Brain microvascular endothelial cell (primary cell): ENCODE measurements at regions not wholly inside any gene's neighbourhood (a gene's known extent, or its start where the extent isn't known, plus 50 kb on each side); places are given as distances from the start of the nearest gene placed in this dataset.

Source experiments
- DNase-seq: peaks from one replicate; pipeline ENCODE4 v3.0.0-alpha.2; 2020
- H3K27ac ChIP-seq: fragments of 250-450 bp; sonication (Bioruptor Pico); 2 replicates; pipeline ENCODE4 v1.5.1; 2020; ENCODE audit warnings: mild to moderate bottlenecking, moderate library complexity
- H3K27me3 ChIP-seq: fragments of 250-450 bp; sonication (Bioruptor Pico); replicated peaks from 2 replicates; pipeline ENCODE4 v1.5.1; 2020; ENCODE audit warnings: mild to moderate bottlenecking
- H3K36me3 ChIP-seq: fragments of 250-450 bp; sonication (Bioruptor Pico); replicated peaks from 2 replicates; pipeline ENCODE4 v1.5.1; 2020; ENCODE audit warnings: mild to moderate bottlenecking
- H3K4me3 ChIP-seq: 2 replicates; pipeline ENCODE4 v1.5.1; 2011; ENCODE audit warnings: low read depth, mild to moderate bottlenecking, control low read depth, low read length, moderate library complexity
- in situ Hi-C: cut with HindIII; loops from 2 replicates; pipeline ENCODE4 v1.10.0; 2017; ENCODE audit warnings: low sequenced_read_pairs, low pct_ligation_motif_present
- TF ChIP-seq, protein P1 (sequence below): IDR thresholded peaks from 2 replicates; pipeline ENCODE4 v1.5.1; 2011; ENCODE audit warnings: low read depth, mild to moderate bottlenecking, moderate library complexity, low read length, control low read depth, inconsistent platforms; ENCODE audit errors: missing control alignments

DNA sequence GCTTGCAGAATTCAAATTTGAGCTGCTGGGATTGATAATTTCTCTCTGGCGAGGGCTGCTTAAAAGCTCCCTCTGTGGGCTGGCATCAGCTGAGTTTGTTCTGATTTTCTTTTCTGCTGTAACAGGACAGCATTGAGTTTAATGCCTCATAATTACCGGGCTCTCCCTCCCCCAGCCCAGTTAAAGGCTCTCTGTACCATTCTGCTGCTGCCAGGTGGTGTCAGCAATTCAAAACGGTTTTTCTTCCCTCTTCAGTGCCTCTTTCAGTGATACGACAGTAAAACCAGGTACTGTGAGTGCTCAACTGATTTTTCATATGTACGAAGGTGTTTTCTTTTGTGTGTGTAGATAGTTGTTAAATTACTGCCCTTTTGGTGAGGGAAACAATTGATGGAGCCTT is 509.3 kb upstream of the CTNND2 start:
- no peak for DNase-seq
- TF ChIP-seq, protein P1, sequence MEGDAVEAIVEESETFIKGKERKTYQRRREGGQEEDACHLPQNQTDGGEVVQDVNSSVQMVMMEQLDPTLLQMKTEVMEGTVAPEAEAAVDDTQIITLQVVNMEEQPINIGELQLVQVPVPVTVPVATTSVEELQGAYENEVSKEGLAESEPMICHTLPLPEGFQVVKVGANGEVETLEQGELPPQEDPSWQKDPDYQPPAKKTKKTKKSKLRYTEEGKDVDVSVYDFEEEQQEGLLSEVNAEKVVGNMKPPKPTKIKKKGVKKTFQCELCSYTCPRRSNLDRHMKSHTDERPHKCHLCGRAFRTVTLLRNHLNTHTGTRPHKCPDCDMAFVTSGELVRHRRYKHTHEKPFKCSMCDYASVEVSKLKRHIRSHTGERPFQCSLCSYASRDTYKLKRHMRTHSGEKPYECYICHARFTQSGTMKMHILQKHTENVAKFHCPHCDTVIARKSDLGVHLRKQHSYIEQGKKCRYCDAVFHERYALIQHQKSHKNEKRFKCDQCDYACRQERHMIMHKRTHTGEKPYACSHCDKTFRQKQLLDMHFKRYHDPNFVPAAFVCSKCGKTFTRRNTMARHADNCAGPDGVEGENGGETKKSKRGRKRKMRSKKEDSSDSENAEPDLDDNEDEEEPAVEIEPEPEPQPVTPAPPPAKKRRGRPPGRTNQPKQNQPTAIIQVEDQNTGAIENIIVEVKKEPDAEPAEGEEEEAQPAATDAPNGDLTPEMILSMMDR: no peak
- in situ Hi-C loops: no loop called here
- H3K4me3 ChIP-seq: no peak overlapping the region
- H3K36me3 ChIP-seq: no peaks in the 10 kb centered on the region
- no peak overlapping the region for H3K27ac ChIP-seq
- H3K27me3 ChIP-seq: no peaks in the 10 kb centered on the region

DNA sequence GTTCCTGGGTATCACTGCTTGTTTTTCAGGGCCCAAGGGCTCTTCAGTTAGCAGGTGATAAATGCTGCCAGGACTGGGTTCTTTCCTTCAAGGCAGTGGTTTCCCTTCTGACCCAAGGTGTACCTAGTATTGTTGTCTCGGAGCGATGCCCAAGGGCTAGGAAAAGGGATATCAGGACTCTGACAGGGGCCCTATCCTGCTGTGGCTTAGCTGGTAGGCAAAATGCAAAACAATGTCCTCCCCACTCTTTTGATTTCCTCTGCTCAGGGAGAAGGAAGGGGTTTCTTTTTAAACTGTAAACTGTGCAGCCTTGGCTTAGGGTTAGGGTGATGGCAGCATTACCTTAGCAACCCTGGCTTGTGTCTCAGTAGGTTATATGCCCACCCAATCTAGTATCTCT is 508.8 kb upstream of the CTNND2 start:
- TF ChIP-seq, protein P1: no peak
- no peak for DNase-seq
- H3K36me3 ChIP-seq: no peaks in the 10 kb centered on the region
- no peak overlapping the region for H3K27ac ChIP-seq
- H3K4me3 ChIP-seq: no peak overlapping the region
- in situ Hi-C loops: no loop called here
- no peaks in the 10 kb centered on the region for H3K27me3 ChIP-seq

DNA sequence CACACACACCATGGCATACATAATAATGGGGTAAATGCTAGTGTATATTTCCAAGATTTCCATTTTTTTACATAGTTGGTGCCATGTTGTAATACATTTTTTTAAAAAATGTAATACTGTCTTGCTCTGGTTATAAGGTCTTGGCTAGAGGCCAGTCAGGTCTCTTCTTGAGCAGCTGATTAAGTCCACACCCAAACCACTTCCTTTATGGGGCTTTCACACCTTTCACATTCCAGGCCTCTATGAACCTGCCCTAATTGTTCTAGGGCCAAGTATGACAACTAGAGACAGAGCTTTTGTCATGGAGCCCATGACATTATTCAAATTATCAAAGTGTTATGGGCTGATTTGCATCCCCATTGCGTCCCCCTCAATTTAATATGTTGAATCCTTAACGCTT is 495.6 kb upstream of the CTNND2 start:
- H3K36me3 ChIP-seq: no peaks in the 10 kb centered on the region
- DNase-seq: no peak
- no peak overlapping the region for H3K4me3 ChIP-seq
- no peak overlapping the region for H3K27ac ChIP-seq
- in situ Hi-C loops: no loop called here
- H3K27me3 ChIP-seq: no peaks in the 10 kb centered on the region
- TF ChIP-seq, protein P1: no peak

DNA sequence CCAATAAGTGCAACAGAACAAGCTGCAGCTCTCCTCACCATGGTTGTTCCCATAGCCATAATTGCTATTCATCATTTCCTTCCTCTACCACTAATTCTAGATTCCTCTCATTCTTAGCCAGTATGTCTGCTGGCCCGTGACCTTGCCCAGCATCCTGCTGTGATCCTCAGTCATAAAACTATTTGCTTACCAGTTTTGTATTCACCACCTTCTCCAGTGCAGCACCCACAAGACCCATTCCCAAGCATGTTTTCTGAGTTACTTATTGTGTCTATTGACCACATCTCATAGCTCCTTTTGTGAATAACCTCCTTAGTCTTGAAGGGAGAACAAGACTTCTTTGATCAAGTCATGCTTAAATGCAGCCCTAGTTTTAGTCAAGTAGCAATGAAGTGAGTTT is 488.0 kb upstream of the CTNND2 start:
- in situ Hi-C loops: no loop called here
- DNase-seq: no peak
- no peaks in the 10 kb centered on the region for H3K27me3 ChIP-seq
- H3K27ac ChIP-seq: no peak overlapping the region
- H3K4me3 ChIP-seq: no peak overlapping the region
- H3K36me3 ChIP-seq: no peaks in the 10 kb centered on the region
- TF ChIP-seq, protein P1: no peak

DNA sequence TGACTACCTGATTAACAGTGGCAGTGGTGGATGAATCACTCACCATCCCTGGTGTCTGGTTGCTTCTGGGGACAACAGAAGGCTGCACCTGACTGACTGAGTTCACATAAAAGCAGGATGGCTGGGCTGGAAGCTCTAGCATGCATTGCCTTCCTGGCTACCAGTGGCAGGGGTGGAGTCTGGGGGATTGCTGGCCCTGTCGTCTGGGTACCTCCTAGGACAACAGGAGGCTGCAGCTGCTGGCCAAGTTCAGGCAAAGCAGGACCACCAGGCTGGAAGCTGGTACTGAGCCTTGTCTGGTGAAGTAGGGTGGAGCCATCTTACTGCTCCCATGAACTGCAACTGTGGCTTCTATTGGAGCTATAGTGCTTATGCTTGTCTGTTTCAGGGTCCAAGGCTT is 480.8 kb upstream of the CTNND2 start:
- H3K27me3 ChIP-seq: no peaks in the 10 kb centered on the region
- in situ Hi-C loops: no loop called here
- DNase-seq: no peak
- H3K27ac ChIP-seq: no peak overlapping the region
- H3K36me3 ChIP-seq: no peaks in the 10 kb centered on the region
- TF ChIP-seq, protein P1: no peak
- H3K4me3 ChIP-seq: no peak overlapping the region

DNA sequence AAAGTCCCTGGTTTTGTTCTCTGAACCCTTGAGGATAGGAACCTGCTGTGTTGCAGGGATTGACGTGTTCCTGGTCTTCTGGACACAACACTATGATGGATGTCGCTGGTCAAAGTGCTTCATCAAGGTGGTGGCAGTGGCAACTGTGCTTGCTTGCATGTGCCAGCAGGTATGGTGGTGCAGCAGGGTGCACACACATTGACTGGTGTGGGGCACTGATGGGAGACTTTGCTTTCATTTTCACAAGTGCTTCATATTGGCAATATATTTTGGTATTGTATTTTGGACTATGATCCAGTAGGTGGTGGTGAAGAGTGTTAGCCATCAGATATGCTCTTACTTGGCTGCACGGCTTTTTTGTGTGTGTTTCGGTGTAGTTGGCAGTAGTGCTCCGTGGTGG is 479.8 kb upstream of the CTNND2 start:
- in situ Hi-C loops: no loop called here
- Histone ChIP-seq H3K4me3 (no peak overlapping the region), H3K27ac (no peak overlapping the region), H3K27me3 (no peaks in the 10 kb centered on the region), H3K36me3 (no peaks in the 10 kb centered on the region)
- DNase-seq: no peak
- TF ChIP-seq, protein P1: no peak
